ENCODE measurements at regions not wholly inside any gene's neighbourhood (a gene's known extent, or its start where the extent isn't known, plus 50 kb on each side); places are given as distances from the start of the nearest gene placed in this dataset.

DNA sequence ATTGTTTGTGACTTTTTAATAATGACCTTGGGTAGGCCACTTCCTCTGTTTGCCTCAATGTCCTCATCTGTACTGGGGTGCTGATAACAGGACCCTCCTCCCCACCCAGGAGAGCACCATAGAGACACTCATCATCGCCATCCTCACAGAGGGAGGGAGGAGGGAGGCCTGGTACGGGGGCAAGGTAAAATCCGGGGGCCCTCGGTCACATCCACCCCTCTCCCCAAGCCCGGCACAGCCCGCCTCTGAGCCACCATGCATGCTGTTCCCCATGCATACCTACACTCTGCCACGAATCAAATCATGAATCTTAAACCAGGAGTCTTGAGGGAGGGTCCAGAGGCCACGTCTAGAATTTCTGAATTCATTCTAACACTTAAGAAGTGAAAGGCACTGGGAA lies 74.9 kb upstream of the IQSEC1 start:
- no peak overlapping the region for H3K4me3 Mint-ChIP-seq (ENCODE audit: low read depth, unreplicated experiment)
- H3K4me1 Mint-ChIP-seq (ENCODE audit: low read depth, unreplicated experiment): no peaks in the 10 kb centered on the region
- intact Hi-C loops (cut with micrococcal nuclease; ENCODE audit: unreplicated experiment): no loop called here
- H3K27me3 Mint-ChIP-seq (ENCODE audit: unreplicated experiment): peaks cover 83% of the 10 kb centered on the region
- CTCF ChIA-PET: no interaction called here
- no TSS peak for BruUV-seq (replicated peaks)
- H3K36me3 Mint-ChIP-seq (ENCODE audit: insufficient read depth, unreplicated experiment): no peaks in the 10 kb centered on the region
- TF ChIP-seq, protein P1, sequence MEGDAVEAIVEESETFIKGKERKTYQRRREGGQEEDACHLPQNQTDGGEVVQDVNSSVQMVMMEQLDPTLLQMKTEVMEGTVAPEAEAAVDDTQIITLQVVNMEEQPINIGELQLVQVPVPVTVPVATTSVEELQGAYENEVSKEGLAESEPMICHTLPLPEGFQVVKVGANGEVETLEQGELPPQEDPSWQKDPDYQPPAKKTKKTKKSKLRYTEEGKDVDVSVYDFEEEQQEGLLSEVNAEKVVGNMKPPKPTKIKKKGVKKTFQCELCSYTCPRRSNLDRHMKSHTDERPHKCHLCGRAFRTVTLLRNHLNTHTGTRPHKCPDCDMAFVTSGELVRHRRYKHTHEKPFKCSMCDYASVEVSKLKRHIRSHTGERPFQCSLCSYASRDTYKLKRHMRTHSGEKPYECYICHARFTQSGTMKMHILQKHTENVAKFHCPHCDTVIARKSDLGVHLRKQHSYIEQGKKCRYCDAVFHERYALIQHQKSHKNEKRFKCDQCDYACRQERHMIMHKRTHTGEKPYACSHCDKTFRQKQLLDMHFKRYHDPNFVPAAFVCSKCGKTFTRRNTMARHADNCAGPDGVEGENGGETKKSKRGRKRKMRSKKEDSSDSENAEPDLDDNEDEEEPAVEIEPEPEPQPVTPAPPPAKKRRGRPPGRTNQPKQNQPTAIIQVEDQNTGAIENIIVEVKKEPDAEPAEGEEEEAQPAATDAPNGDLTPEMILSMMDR (IDR thresholded peaks at IDR 0.05; ENCODE audit: unreplicated experiment): no peak
- DNase-seq: no peak
- H3K27ac Mint-ChIP-seq (ENCODE audit: unreplicated experiment): no peak overlapping the region
- no peaks in the 10 kb centered on the region for H3K9me3 Mint-ChIP-seq (ENCODE audit: low read depth, unreplicated experiment)

- Mint-ChIP-seq H3K9me3 (ENCODE audit: low read depth, unreplicated experiment) (no peaks in the 10 kb centered on the region), H3K27ac (ENCODE audit: unreplicated experiment) (no peak overlapping the region), H3K36me3 (ENCODE audit: insufficient read depth, unreplicated experiment) (no peaks in the 10 kb centered on the region), H3K4me3 (ENCODE audit: low read depth, unreplicated experiment) (no peak overlapping the region), H3K4me1 (ENCODE audit: low read depth, unreplicated experiment) (no peaks in the 10 kb centered on the region), H3K27me3 (ENCODE audit: unreplicated experiment) (peaks cover 87% of the 10 kb centered on the region)
- no peak for DNase-seq
- intact Hi-C loops (cut with micrococcal nuclease; ENCODE audit: unreplicated experiment): no loop called here
- TF ChIP-seq, protein P1 (IDR thresholded peaks at IDR 0.05; ENCODE audit: unreplicated experiment): no peak
- CTCF ChIA-PET: interaction anchor here (0.6 to 0.9 kb wide), 2 partner anchors 15 to 320 kb away, joined by 3 read pairs; no protein-coding TSS in a partner anchor
- no TSS peak for BruUV-seq (replicated peaks)
Observed at GRCh38 chr3:13147344-13147743, 74.1 kb upstream of the IQSEC1 start.

DNA sequence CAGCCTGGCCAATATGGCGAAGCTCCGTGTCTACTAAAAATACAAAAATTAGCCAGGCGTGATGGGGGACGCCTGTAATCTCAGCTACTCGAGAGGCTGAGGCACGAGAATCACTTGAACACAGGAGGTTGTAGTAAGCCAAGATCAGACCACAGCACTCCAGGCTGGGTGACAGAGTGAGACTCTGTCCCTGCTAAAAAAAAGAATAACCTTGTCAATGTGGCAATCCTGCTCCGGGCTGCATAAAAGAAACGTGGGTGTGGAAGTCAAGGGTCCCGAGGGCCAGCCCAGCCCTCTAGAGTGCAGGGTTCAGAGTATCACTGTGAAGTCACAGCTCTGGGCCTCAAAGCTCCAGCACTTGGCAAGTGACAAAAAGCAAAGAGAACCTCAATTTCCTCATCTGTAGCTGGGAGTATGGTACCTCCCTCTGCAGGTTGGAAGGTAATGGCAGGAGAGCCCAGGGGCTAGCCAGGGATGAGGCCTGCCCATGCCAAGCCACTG lies 73.5 kb upstream of the IQSEC1 start:
- Mint-ChIP-seq H3K9me3 (ENCODE audit: low read depth, unreplicated experiment) (no peaks in the 10 kb centered on the region), H3K4me1 (ENCODE audit: low read depth, unreplicated experiment) (no peaks in the 10 kb centered on the region), H3K27me3 (ENCODE audit: unreplicated experiment) (peaks cover 89% of the 10 kb centered on the region), H3K4me3 (ENCODE audit: low read depth, unreplicated experiment) (no peak overlapping the region), H3K27ac (ENCODE audit: unreplicated experiment) (no peak overlapping the region), H3K36me3 (ENCODE audit: insufficient read depth, unreplicated experiment) (no peaks in the 10 kb centered on the region)
- CTCF ChIA-PET: interaction anchor here (0.6 to 0.9 kb wide), 2 partner anchors 14 to 77 kb away, joined by 3 read pairs; no protein-coding TSS in a partner anchor
- TF ChIP-seq, protein P1 (IDR thresholded peaks at IDR 0.05; ENCODE audit: unreplicated experiment): no peak
- no TSS peak for BruUV-seq (replicated peaks)
- no peak for DNase-seq
- intact Hi-C loops (cut with micrococcal nuclease; ENCODE audit: unreplicated experiment): no loop called here

DNA sequence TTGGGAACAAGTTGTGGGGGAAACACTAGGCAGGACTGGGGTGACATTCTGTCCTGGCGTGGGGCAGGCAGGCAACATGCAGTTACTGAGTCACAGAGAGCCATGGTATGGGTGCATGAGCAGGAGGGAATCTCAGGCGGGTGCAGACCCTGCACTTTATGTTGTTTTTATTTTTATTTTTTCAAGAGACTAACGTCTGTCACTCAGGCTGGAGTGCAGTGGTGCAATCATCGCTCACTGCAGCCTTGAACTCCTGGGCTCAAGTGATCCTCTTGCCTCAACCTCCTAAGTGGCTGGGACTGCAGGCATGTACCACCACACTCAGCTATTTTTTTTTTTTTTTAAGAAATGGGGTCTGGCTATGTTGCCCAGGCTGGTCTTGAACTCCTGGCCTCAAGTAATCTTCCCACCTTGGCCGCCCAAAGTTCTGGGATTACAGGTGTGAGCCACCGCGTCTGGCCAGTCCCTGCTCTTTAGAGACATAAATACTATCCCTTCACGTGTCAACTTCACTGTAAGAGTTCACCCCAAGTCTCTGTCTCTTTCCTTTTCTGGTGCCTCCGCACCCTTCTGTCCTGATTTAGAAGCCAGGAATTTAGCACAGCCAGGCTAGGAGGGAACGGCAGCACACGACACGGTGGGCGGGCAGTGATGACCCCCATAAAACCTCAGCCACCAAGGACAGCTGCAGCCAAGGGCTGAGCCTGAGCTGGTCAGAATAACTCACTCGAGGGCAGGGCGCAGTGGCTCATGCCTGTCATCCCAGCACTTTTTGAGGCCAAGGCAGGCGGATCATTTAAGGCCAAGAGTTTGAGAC lies 72.8 kb upstream of the IQSEC1 start:
- TF ChIP-seq, protein P1 (IDR thresholded peaks at IDR 0.05; ENCODE audit: unreplicated experiment): no peak
- peaks cover 89% of the 10 kb centered on the region for H3K27me3 Mint-ChIP-seq (ENCODE audit: unreplicated experiment)
- no peak overlapping the region for H3K27ac Mint-ChIP-seq (ENCODE audit: unreplicated experiment)
- BruUV-seq (replicated peaks): no TSS peak
- no peaks in the 10 kb centered on the region for H3K4me1 Mint-ChIP-seq (ENCODE audit: low read depth, unreplicated experiment)
- no peaks in the 10 kb centered on the region for H3K36me3 Mint-ChIP-seq (ENCODE audit: insufficient read depth, unreplicated experiment)
- no peaks in the 10 kb centered on the region for H3K9me3 Mint-ChIP-seq (ENCODE audit: low read depth, unreplicated experiment)
- intact Hi-C loops (cut with micrococcal nuclease; ENCODE audit: unreplicated experiment): no loop called here
- CTCF ChIA-PET: interaction anchor here (0.6 to 0.9 kb wide), 11 partner anchors 14 to 738 kb away, joined by 3 to 10 read pairs (median 4); no protein-coding TSS in a partner anchor
- no peak for DNase-seq
- no peak overlapping the region for H3K4me3 Mint-ChIP-seq (ENCODE audit: low read depth, unreplicated experiment)
